ENCODE measurements at regions not wholly inside any gene's neighbourhood (a gene's known extent, or its start where the extent isn't known, plus 50 kb on each side); places are given as distances from the start of the nearest gene placed in this dataset.

DNA sequence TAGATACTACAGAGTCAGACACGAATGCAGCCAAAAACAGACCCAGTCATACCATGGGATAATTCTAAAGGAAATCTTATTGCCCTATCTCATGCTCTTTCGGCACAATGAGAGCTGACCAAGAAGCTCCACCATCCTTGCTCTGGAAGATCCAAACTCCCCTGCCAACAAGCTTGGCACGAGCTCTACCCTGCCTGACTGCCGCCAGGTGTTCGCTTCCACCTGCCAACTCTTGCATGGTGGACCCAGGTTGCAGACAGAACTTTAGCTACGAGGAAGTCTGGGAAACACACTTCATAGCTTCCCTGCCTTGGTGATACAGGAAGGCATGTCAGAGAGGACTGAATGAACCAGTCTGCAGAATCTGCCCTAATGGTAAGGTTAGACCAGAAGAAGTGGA, 355.0 kb downstream of the DRD1 start:
- TF ChIP-seq, protein P1, sequence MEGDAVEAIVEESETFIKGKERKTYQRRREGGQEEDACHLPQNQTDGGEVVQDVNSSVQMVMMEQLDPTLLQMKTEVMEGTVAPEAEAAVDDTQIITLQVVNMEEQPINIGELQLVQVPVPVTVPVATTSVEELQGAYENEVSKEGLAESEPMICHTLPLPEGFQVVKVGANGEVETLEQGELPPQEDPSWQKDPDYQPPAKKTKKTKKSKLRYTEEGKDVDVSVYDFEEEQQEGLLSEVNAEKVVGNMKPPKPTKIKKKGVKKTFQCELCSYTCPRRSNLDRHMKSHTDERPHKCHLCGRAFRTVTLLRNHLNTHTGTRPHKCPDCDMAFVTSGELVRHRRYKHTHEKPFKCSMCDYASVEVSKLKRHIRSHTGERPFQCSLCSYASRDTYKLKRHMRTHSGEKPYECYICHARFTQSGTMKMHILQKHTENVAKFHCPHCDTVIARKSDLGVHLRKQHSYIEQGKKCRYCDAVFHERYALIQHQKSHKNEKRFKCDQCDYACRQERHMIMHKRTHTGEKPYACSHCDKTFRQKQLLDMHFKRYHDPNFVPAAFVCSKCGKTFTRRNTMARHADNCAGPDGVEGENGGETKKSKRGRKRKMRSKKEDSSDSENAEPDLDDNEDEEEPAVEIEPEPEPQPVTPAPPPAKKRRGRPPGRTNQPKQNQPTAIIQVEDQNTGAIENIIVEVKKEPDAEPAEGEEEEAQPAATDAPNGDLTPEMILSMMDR (conservative IDR thresholded peaks at IDR 0.05; ENCODE audit: low read depth, low read length): no peak
- TF ChIP-seq EZH2 (IDR thresholded peaks at IDR 0.05; ENCODE audit: low read length, unreplicated experiment): no peak
